H1 (cell line): ENCODE measurements at regions not wholly inside any gene's neighbourhood (a gene's known extent, or its start where the extent isn't known, plus 50 kb on each side); places are given as distances from the start of the nearest gene placed in this dataset.

ENCODE experiments used
- CTCF ChIA-PET: fragments of 300-600 bp; sonication (Branson Sonifier 250); formaldehyde crosslinking; loops from one replicate; lab custom pipeline; 2021; ENCODE audit not compliant: partially characterized antibody; lab: Charles Lee
- POLR2A ChIA-PET: fragments of 300-600 bp; sonication (Branson Sonifier 250); formaldehyde crosslinking; loops from one replicate; lab custom pipeline; 2021; ENCODE audit warnings: inconsistent platforms; ENCODE audit not compliant: partially characterized antibody; lab: Charles Lee
- DNase-seq, 2 experiments: peaks; one replicate each; pipeline versions ENCODE4 v3.0.0 to v3.0.0-alpha.2; 2010 to 2022; ENCODE audit warnings: low spot score in 2 of 2, low read depth in 1 of 2, mixed read lengths in 1 of 2
- FAIRE-seq: peaks from 2 replicates; lab custom pipeline; 2011; peaks lifted over from hg19 to GRCh38; lab: Jason Lieb, UNC
- H2AFZ ChIP-seq: 2 replicates; pipeline ENCODE4 v1.8.1; 2012; ENCODE audit warnings: low read length, inconsistent platforms
- H2AK5ac ChIP-seq: 2 replicates; pipeline ENCODE4 v1.6.1; 2013; ENCODE audit warnings: low read depth, low read length
- H2BK120ac ChIP-seq: replicated peaks from 2 replicates; pipeline ENCODE3; 2013; ENCODE audit warnings: low read depth, low read length, inconsistent platforms
- H2BK12ac ChIP-seq: 2 replicates; pipeline ENCODE4 v1.6.1; 2013; ENCODE audit warnings: low read depth, low read length
- H2BK15ac ChIP-seq: 2 replicates; pipeline ENCODE4 v1.6.1; 2013; ENCODE audit warnings: low read length
- H2BK20ac ChIP-seq: 2 replicates; pipeline ENCODE4 v1.6.1; 2013; ENCODE audit warnings: low read length
- H2BK5ac ChIP-seq: 2 replicates; pipeline ENCODE4 v1.6.1; 2013; ENCODE audit warnings: low read depth, low read length
- H3K14ac ChIP-seq: 2 replicates; pipeline ENCODE4 v1.6.1; 2013; ENCODE audit warnings: inconsistent platforms; ENCODE audit not compliant: insufficient read length
- H3K18ac ChIP-seq: 2 replicates; pipeline ENCODE4 v1.6.1; 2013; ENCODE audit warnings: low read length; ENCODE audit errors: extremely low read depth
- H3K23ac ChIP-seq: 2 replicates; pipeline ENCODE4 v1.6.1; 2013; ENCODE audit warnings: inconsistent platforms; ENCODE audit not compliant: insufficient read length
- H3K23me2 ChIP-seq: 2 replicates; pipeline ENCODE4 v1.6.1; 2013; ENCODE audit warnings: low read depth, low read length
- H3K27ac ChIP-seq: 2 replicates; pipeline ENCODE4 v1.6.1; 2011; ENCODE audit warnings: low read depth, low read length, inconsistent platforms
- H3K27me3 ChIP-seq, 4 experiments: replicated peaks in 1 of 4; 1 replicate in 1 of 4; 2 replicates in 3 of 4; pipeline versions ENCODE4 v1.6.1 to v1.8.1; 2011 to 2013; ENCODE audit warnings: low read length in 3 of 4, mild to moderate bottlenecking in 3 of 4, inconsistent platforms in 2 of 4, mixed read lengths in 2 of 4, moderate library complexity in 1 of 4; ENCODE audit not compliant: control insufficient read depth in 3 of 4, insufficient read depth in 3 of 4; ENCODE audit errors: extremely low read depth in 1 of 4
- H3K36me3 ChIP-seq, 4 experiments: 2 replicates each; pipeline versions ENCODE4 v1.6.1 to v1.8.1; 2011 to 2013; ENCODE audit warnings: mild to moderate bottlenecking in 4 of 4, low read length in 3 of 4, moderate library complexity in 2 of 4, control low read depth in 1 of 4, inconsistent platforms in 1 of 4; ENCODE audit not compliant: insufficient read depth in 4 of 4, control insufficient read depth in 2 of 4
- H3K4ac ChIP-seq: replicated peaks from 2 replicates; pipeline ENCODE3; 2013; ENCODE audit warnings: low read length, low read depth, mixed read lengths, inconsistent platforms; ENCODE audit not compliant: insufficient read length
- H3K4me1 ChIP-seq, 4 experiments: replicated peaks in 1 of 4; 1 replicate in 1 of 4; 2 replicates in 3 of 4; pipeline versions ENCODE4 v1.6.1 to v1.8.1; 2011 to 2013; ENCODE audit warnings: low read length in 3 of 4, inconsistent platforms in 2 of 4, mixed read lengths in 1 of 4; ENCODE audit not compliant: insufficient read depth in 4 of 4, control insufficient read depth in 3 of 4
- H3K4me2 ChIP-seq, 2 experiments: 2 replicates each; pipeline versions ENCODE4 v1.6.1 to v1.8.1; 2011 to 2013; ENCODE audit warnings: low read depth in 2 of 2, low read length in 2 of 2, control low read depth in 1 of 2, inconsistent platforms in 1 of 2, mild to moderate bottlenecking in 1 of 2; ENCODE audit not compliant: insufficient read depth in 1 of 2
- H3K4me3 ChIP-seq, 4 experiments: fragments of 200-600, 300-600 bp in 1 of 4; sonication (generic), shearing (Covaris generic), sonication (Bioruptor Twin) in 1 of 4; 2 replicates each; pipeline versions ENCODE4 v1.5.1 to v1.8.1; 2011 to 2016; ENCODE audit warnings: low read length in 4 of 4, low read depth in 3 of 4, control low read depth in 2 of 4, inconsistent platforms in 2 of 4, mild to moderate bottlenecking in 2 of 4, mixed read lengths in 1 of 4, moderate library complexity in 1 of 4; ENCODE audit not compliant: insufficient read depth in 2 of 4; ENCODE audit errors: extremely low read depth in 1 of 4
- H3K56ac ChIP-seq: replicated peaks from 2 replicates; pipeline ENCODE3; 2013; ENCODE audit warnings: low read depth, mild to moderate bottlenecking, mixed read lengths, low read length, inconsistent platforms; ENCODE audit not compliant: insufficient read length
- H3K79me1 ChIP-seq: 2 replicates; pipeline ENCODE4 v1.6.1; 2013; ENCODE audit warnings: low read depth, low read length, control low read depth
- H3K79me2 ChIP-seq, 2 experiments: 2 replicates each; pipeline versions ENCODE4 v1.6.1 to v1.8.1; 2012 to 2013; ENCODE audit warnings: low read length in 2 of 2, mild to moderate bottlenecking in 2 of 2, inconsistent platforms in 1 of 2; ENCODE audit not compliant: insufficient read depth in 2 of 2, control insufficient read depth in 1 of 2
- H3K9ac ChIP-seq, 4 experiments: replicated peaks in 1 of 4; 1 replicate in 1 of 4; 2 replicates in 3 of 4; pipeline versions ENCODE4 v1.6.1 to v1.8.1; 2011 to 2013; ENCODE audit warnings: low read depth in 3 of 4, low read length in 3 of 4, control low read depth in 2 of 4, mild to moderate bottlenecking in 2 of 4, moderate library complexity in 2 of 4, inconsistent platforms in 1 of 4; ENCODE audit errors: extremely low read depth in 1 of 4
- H3K9me3 ChIP-seq, 2 experiments: 2 replicates each; pipeline versions ENCODE4 v1.6.1 to v1.8.1; 2012 to 2013; ENCODE audit warnings: mild to moderate bottlenecking in 2 of 2, moderate library complexity in 2 of 2, control low read depth in 1 of 2, inconsistent platforms in 1 of 2, low read depth in 1 of 2, low read length in 1 of 2, mixed read lengths in 1 of 2; ENCODE audit not compliant: insufficient read depth in 2 of 2
- H4K20me1 ChIP-seq, 2 experiments: replicated peaks in 1 of 2; 2 replicates each; pipeline versions ENCODE3 to v1.8.1; 2011 to 2013; ENCODE audit warnings: inconsistent platforms in 2 of 2, low read length in 2 of 2, mild to moderate bottlenecking in 1 of 2; ENCODE audit not compliant: insufficient read depth in 2 of 2, control insufficient read depth in 1 of 2
- H4K5ac ChIP-seq: 2 replicates; pipeline ENCODE4 v1.6.1; 2013; ENCODE audit warnings: low read length, low read depth, mixed read lengths, inconsistent platforms; ENCODE audit not compliant: insufficient read length
- H4K8ac ChIP-seq: 2 replicates; pipeline ENCODE4 v1.8.0; 2013; ENCODE audit warnings: mild to moderate bottlenecking, moderate library complexity, low read length, inconsistent platforms; ENCODE audit not compliant: insufficient read depth; ENCODE audit errors: extremely low read depth
- H4K91ac ChIP-seq: replicated peaks from 2 replicates; pipeline ENCODE3; 2013; ENCODE audit warnings: low read length, mixed read lengths, inconsistent platforms; ENCODE audit not compliant: insufficient read length
- JUND ChIP-seq: IDR thresholded peaks from 2 replicates; pipeline ENCODE4 v1.6.1; 2011; ENCODE audit warnings: mild to moderate bottlenecking, improper control_type of control experiment, low read length
- KDM4A ChIP-seq: IDR thresholded peaks from one replicate; pipeline ENCODE4 v1.7.1; 2012; ENCODE audit warnings: low read depth, mild to moderate bottlenecking, moderate library complexity, low read length, inconsistent platforms; ENCODE audit not compliant: severe bottlenecking
- MAX ChIP-seq: IDR thresholded peaks from 2 replicates; pipeline ENCODE4 v1.6.1; 2012; ENCODE audit warnings: inconsistent platforms
- WGBS, 2 experiments: shearing (Covaris generic) in 1 of 2; methylation state at CpG; one replicate each; pipeline versions ENCODE4 v1.1.6 to v1.1.7; 2013 to 2015; ENCODE audit warnings: low lambda C conversion rate in 2 of 2, mixed read lengths in 2 of 2, inconsistent platforms in 1 of 2, low coverage in 1 of 2, missing lambda C conversion rate in 1 of 2; ENCODE audit not compliant: insufficient replicate concordance in 2 of 2, insufficient coverage in 1 of 2, insufficient read length in 1 of 2; ENCODE audit errors: extremely low coverage in 1 of 2, missing lambda C conversion rate in 1 of 2; 5-methylcytosine and 5-hydroxymethylcytosine counted together

DNA sequence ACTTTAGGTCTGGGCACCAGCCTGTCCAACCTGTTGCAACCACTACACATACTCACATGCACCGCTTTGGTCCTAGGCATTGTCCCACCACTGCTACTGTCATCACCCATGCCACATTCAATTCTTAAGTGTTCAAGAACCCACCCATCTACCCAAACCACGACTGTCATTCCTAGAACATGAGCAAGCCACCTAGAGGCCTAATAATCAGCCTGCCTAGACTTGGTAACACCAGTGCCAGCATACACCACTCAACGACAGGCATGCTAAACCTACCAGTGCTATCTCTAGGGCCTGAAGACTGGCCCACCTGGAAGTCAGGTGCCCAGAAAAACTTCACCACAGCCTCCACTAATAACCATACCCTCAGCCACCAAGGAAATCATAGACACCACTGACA is 532.8 kb upstream of the DEPDC1 start:
- H3K4me2 ChIP-seq, result no peak overlapping the region
- H3K23me2 ChIP-seq, result 0 out of 2 replicates have a peak, but pooled peaks cover 2% of the 10 kb centered on the region
- FAIRE-seq, result no peak
- no peak overlapping the region; the same call in 1 of the 2 replicates for H4K8ac ChIP-seq
- H4K5ac ChIP-seq, result no peak overlapping the region
- H2BK5ac ChIP-seq, result no peak overlapping the region
- H2BK15ac ChIP-seq, result no peak overlapping the region
- no peak overlapping the region for H3K4me3 ChIP-seq
- 0 out of 2 replicates have a peak overlapping the region, but pooled peaks have one; percentile 4 for H2BK20ac ChIP-seq
- CTCF ChIA-PET, result no interaction called here
- H4K20me1 ChIP-seq, result no peaks in the 10 kb centered on the region
- no peaks in the 10 kb centered on the region for H3K79me2 ChIP-seq
- no peak overlapping the region for H3K23ac ChIP-seq
- H3K18ac ChIP-seq, result no peak overlapping the region
- H2AFZ ChIP-seq, result no peak overlapping the region
- H2BK12ac ChIP-seq, result 0 out of 2 replicates have a peak overlapping the region, but pooled peaks have one; percentile 3
- H2AK5ac ChIP-seq, result no peak overlapping the region
- TF ChIP-seq MAX (no peak), KDM4A (no peak), JUND (no peak)
- TF ChIP-seq, all 59 proteins: peak for 0
- Histone ChIP-seq H3K36me3 (no peaks in the 10 kb centered on the region), H3K27ac (no peak overlapping the region), H3K9me3 (no peaks in the 10 kb centered on the region), H3K27me3 (no peaks in the 10 kb centered on the region), H4K91ac (peak overlapping the region; percentile 3), H3K56ac (no peak overlapping the region), H3K79me1 (no peaks in the 10 kb centered on the region), H2BK120ac (no peak overlapping the region), H3K4me1 (no peaks in the 10 kb centered on the region), H3K4ac (no peak overlapping the region), H3K14ac (no peak overlapping the region), H3K9ac (no peak overlapping the region)
- 86% methylated on average over 3 of the region's 3 CpGs; no CpG with 5 or more reads in 1 of the 2 experiments for WGBS, 2 experiments
- POLR2A ChIA-PET, result no interaction called here
- no peak for DNase-seq
